OCI-LY7 (cell line): ENCODE measurements at regions not wholly inside any gene's neighbourhood (a gene's known extent, or its start where the extent isn't known, plus 50 kb on each side); places are given as distances from the start of the nearest gene placed in this dataset.

Source experiments
- CTCF ChIP-seq: fragments of 200-600 bp; sonication (generic); conservative IDR thresholded peaks from 2 replicates; pipeline ENCODE4 v1.5.1; 2014; ENCODE audit warnings: mild to moderate bottlenecking, antibody characterized with exemption, low read length, moderate library complexity, mixed read lengths
- EZH2phosphoT487 ChIP-seq: fragments of 200-600 bp; sonication (generic); IDR thresholded peaks from 2 replicates; pipeline ENCODE4 v1.6.1; 2018; ENCODE audit warnings: low read depth, borderline replicate concordance, mild to moderate bottlenecking, mixed run types, antibody characterized with exemption, low read length, moderate library complexity, mixed read lengths

GRCh38 chrX:109943740-109944092 is 59.2 kb upstream of the TMEM164 start:
- TF ChIP-seq CTCF (no peak), EZH2phosphoT487 (no peak)
